Kidney epithelial cell (primary cell): ENCODE measurements at regions not wholly inside any gene's neighbourhood (a gene's known extent, or its start where the extent isn't known, plus 50 kb on each side); places are given as distances from the start of the nearest gene placed in this dataset.

Source experiments
- DNase-seq: peaks from one replicate; pipeline ENCODE4 v3.0.0-alpha.2; 2010; ENCODE audit warnings: low read depth
- H3K27me3 ChIP-seq: 2 replicates; pipeline ENCODE4 v1.6.0; 2011; ENCODE audit warnings: low read length; ENCODE audit not compliant: control insufficient read depth, insufficient read depth
- H3K36me3 ChIP-seq: 2 replicates; pipeline ENCODE4 v1.5.1; 2011; ENCODE audit warnings: low read length; ENCODE audit not compliant: control insufficient read depth, insufficient read depth
- H3K4me3 ChIP-seq: 2 replicates; pipeline ENCODE4 v1.5.1; 2011; ENCODE audit warnings: low read depth, mild to moderate bottlenecking, control low read depth, low read length
- CTCF ChIP-seq: IDR thresholded peaks from 2 replicates; pipeline ENCODE4 v1.5.1; 2011; ENCODE audit warnings: mild to moderate bottlenecking, moderate library complexity, low read length, control low read depth, inconsistent platforms; ENCODE audit not compliant: insufficient read depth, poor library complexity, severe bottlenecking

GRCh38 chr13:104784891-104785290, 1718.7 kb upstream of the SLC10A2 start:
- H3K36me3 ChIP-seq, result no peaks in the 10 kb centered on the region
- no peak for DNase-seq
- H3K27me3 ChIP-seq, result no peaks in the 10 kb centered on the region
- H3K4me3 ChIP-seq, result no peak overlapping the region
- no peak for TF ChIP-seq CTCF

GRCh38 chr13:104782741-104783140, 1716.5 kb upstream of the SLC10A2 start:
- no peak for TF ChIP-seq CTCF
- DNase-seq, result no peak
- Histone ChIP-seq H3K4me3 (no peak overlapping the region), H3K27me3 (no peaks in the 10 kb centered on the region), H3K36me3 (no peaks in the 10 kb centered on the region)

GRCh38 chr13:104779311-104779993, 1713.2 kb upstream of the SLC10A2 start:
- H3K27me3 ChIP-seq, result no peaks in the 10 kb centered on the region
- no peaks in the 10 kb centered on the region for H3K36me3 ChIP-seq
- no peak overlapping the region for H3K4me3 ChIP-seq
- DNase-seq, result no peak
- no peak for TF ChIP-seq CTCF

GRCh38 chr13:104773775-104774174, 1707.6 kb upstream of the SLC10A2 start:
- DNase-seq, result no peak
- Histone ChIP-seq H3K36me3 (no peaks in the 10 kb centered on the region), H3K4me3 (no peak overlapping the region), H3K27me3 (no peaks in the 10 kb centered on the region)
- TF ChIP-seq CTCF, result peak; percentile 71

DNA sequence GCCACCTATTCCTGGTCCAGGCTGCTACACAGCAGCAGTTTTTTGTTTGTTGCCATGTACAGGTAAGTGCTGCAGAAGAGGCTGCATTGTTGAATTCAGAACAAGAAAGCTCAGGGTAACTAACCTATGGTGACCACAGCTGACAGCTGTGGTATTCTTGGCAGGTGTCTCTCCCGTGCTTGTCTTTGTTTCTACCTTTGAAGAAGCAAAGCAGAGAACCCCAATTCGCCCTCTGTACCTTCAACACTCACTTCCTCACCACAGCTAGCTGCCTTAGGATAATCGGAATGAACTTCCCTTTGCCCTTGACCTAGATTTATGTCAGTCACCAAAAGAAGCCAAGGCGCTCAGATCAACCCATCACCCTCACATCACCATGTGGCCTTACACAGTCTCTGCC, 1703.3 kb upstream of the SLC10A2 start:
- Histone ChIP-seq H3K27me3 (no peaks in the 10 kb centered on the region), H3K36me3 (no peaks in the 10 kb centered on the region), H3K4me3 (no peak overlapping the region)
- TF ChIP-seq CTCF, result no peak
- no peak for DNase-seq

DNA sequence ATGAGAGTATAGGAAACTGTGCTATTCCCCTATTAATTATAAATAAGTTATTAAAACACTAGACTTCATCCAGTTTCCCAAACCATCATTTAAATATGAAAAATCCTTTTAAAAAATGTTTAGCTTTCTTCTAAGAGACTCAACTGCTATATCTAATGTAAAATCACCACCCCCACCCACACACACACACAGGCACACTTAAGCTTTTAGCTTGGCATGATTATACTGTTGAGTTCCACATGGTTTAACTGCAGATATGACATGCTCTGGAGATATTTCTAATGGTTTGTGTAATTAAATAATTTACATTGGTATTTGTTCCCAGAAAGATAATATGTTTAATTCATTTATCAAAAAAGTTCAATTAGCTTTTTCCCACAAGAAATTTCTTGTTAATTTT, 1700.1 kb upstream of the SLC10A2 start:
- no peaks in the 10 kb centered on the region for H3K36me3 ChIP-seq
- H3K27me3 ChIP-seq, result no peaks in the 10 kb centered on the region
- TF ChIP-seq CTCF, result no peak
- H3K4me3 ChIP-seq, result no peak overlapping the region
- DNase-seq, result no peak
